HepG2 (cell line): ENCODE measurements at regions not wholly inside any gene's neighbourhood (a gene's known extent, or its start where the extent isn't known, plus 50 kb on each side); places are given as distances from the start of the nearest gene placed in this dataset.

Experiments used
- ATAC-seq: fragments of 200-7000 bp; cut with Tn5 transposase; 3 replicates; pipeline ENCODE4 v1.9.1; 2020; ENCODE audit warnings: mild to moderate bottlenecking, moderate library complexity
- BruUV-seq: library from RNA; stranded (reverse); fragments of 400-500 nt; replicated peaks from 2 replicates; lab custom pipeline; 2021; lab: Mats Ljungman, UMichigan
- CTCF ChIA-PET: fragments of 300-600 bp; formaldehyde crosslinking; extraction: SDS; loops from one replicate; lab custom pipeline; 2021; ENCODE audit warnings: low total read pairs, inconsistent platforms, low intra/inter-chr PET ratio; lab: Yijun Ruan, JAX
- POLR2A ChIA-PET: fragments of 350-600 bp; sonication (Branson Sonifier 250); formaldehyde crosslinking; loops from one replicate; lab custom pipeline; 2020; ENCODE audit warnings: antibody characterized with exemption, inconsistent platforms; lab: Yijun Ruan, JAX
- DNase-seq: peaks from one replicate; pipeline ENCODE4 v3.0.0-alpha.2; 2015; ENCODE audit warnings: low spot score
- FAIRE-seq: peaks from 3 replicates; lab custom pipeline; 2011; peaks lifted over from hg19 to GRCh38; lab: Jason Lieb, UNC
- H2AFZ ChIP-seq: one replicate; pipeline ENCODE4 v1.6.1; 2011; ENCODE audit warnings: low read length, inconsistent platforms
- H3K27ac ChIP-seq: fragments of 300-600 bp; 3 replicates; pipeline ENCODE4 v1.8.0; 2011; ENCODE audit warnings: mixed run types, mild to moderate bottlenecking, mixed read lengths, low read length, inconsistent platforms; ENCODE audit not compliant: insufficient read depth; ENCODE audit errors: extremely low read length
- H3K27me3 ChIP-seq, 2 experiments: fragments of 200-600 bp in 1 of 2; 2 replicates in 1 of 2; 3 replicates in 1 of 2; pipeline versions ENCODE4 v1.6.0 to v1.8.0; 2011; ENCODE audit warnings: low read length in 2 of 2, mild to moderate bottlenecking in 2 of 2, moderate library complexity in 2 of 2, inconsistent platforms in 1 of 2; ENCODE audit not compliant: insufficient read depth in 2 of 2, control insufficient read depth in 1 of 2
- H3K36me3 ChIP-seq, 2 experiments: fragments of 200-600 bp in 1 of 2; replicated peaks in 1 of 2; 2 replicates in 1 of 2; 3 replicates in 1 of 2; pipeline versions ENCODE4 v1.5.1 to v1.8.0; 2011; ENCODE audit warnings: low read length in 2 of 2, inconsistent platforms in 1 of 2; ENCODE audit not compliant: insufficient read depth in 2 of 2, control insufficient read depth in 1 of 2
- H3K4me1 ChIP-seq: 2 replicates; pipeline ENCODE4 v1.5.1; 2012; ENCODE audit warnings: low read length, inconsistent platforms; ENCODE audit not compliant: insufficient read depth
- H3K4me2 ChIP-seq: 2 replicates; pipeline ENCODE4 v1.6.0; 2011; ENCODE audit warnings: low read depth, low read length, inconsistent platforms
- H3K4me3 ChIP-seq, 3 experiments: fragments of 200-600 bp in 1 of 3; sonication (generic), shearing (Covaris generic) in 1 of 3; replicated peaks in 1 of 3; 2 replicates each; pipeline ENCODE4 v1.5.1; 2011 to 2016; ENCODE audit warnings: low read length in 3 of 3, inconsistent platforms in 2 of 3, low read depth in 2 of 3, mild to moderate bottlenecking in 2 of 3, control low read depth in 1 of 3, mixed read lengths in 1 of 3; ENCODE audit not compliant: insufficient read depth in 1 of 3
- H3K79me2 ChIP-seq: one replicate; pipeline ENCODE4 v1.6.1; 2011; ENCODE audit warnings: low read length, inconsistent platforms; ENCODE audit not compliant: insufficient read depth
- H3K9ac ChIP-seq: 2 replicates; pipeline ENCODE4 v1.6.0; 2011; ENCODE audit warnings: mild to moderate bottlenecking, low read depth, low read length, inconsistent platforms; ENCODE audit not compliant: insufficient read depth
- H3K9me3 ChIP-seq: 2 replicates; pipeline ENCODE4 v1.5.1; 2012; ENCODE audit warnings: mild to moderate bottlenecking, low read length
- H4K20me1 ChIP-seq: 2 replicates; pipeline ENCODE4 v1.6.0; 2011; ENCODE audit warnings: inconsistent platforms, mild to moderate bottlenecking, low read length, moderate library complexity; ENCODE audit not compliant: insufficient read depth
- BATF2 ChIP-seq: sonication (generic); formaldehyde crosslinking; IDR thresholded peaks from 2 replicates; pipeline ENCODE4 v1.8.0; 2022; ENCODE audit warnings: mild to moderate bottlenecking, missing genetic modification reagents, moderate library complexity
- CEBPB ChIP-seq: IDR thresholded peaks from 2 replicates; pipeline ENCODE4 v1.6.1; 2011; ENCODE audit warnings: low read depth, low read length, improper control_type of control experiment, borderline replicate concordance
- GPBP1L1 ChIP-seq: sonication (generic); formaldehyde crosslinking; IDR thresholded peaks from 2 replicates; pipeline ENCODE4 v1.5.0; 2020; ENCODE audit warnings: mild to moderate bottlenecking, missing genetic modification reagents
- HNRNPUL1 ChIP-seq: fragments of 200-400 bp; formaldehyde crosslinking; IDR thresholded peaks from 2 replicates; pipeline ENCODE4 v1.6.1; 2017; ENCODE audit warnings: low read depth, mild to moderate bottlenecking, low read length, moderate library complexity
- MAFF ChIP-seq: IDR thresholded peaks from 2 replicates; pipeline ENCODE4 v1.6.1; 2011; ENCODE audit warnings: low read depth, low read length, improper control_type of control experiment
- SALL2 ChIP-seq: sonication (generic); formaldehyde crosslinking; IDR thresholded peaks from 2 replicates; pipeline ENCODE4 v1.8.1; 2023; ENCODE audit warnings: mild to moderate bottlenecking, missing genetic modification reagents, inconsistent platforms
- SPEN ChIP-seq: sonication (generic); formaldehyde crosslinking; IDR thresholded peaks from 2 replicates; pipeline ENCODE4 v1.5.1; 2020; ENCODE audit warnings: low read depth, mild to moderate bottlenecking, missing genetic modification reagents
- THAP11 ChIP-seq: IDR thresholded peaks from 2 replicates; pipeline ENCODE4 v1.6.1; 2016; ENCODE audit warnings: missing biosample characterization, missing genetic modification reagents
- ZBTB21 ChIP-seq: sonication (generic); formaldehyde crosslinking; IDR thresholded peaks from 2 replicates; pipeline ENCODE4 v1.4.0; 2020; ENCODE audit warnings: missing genetic modification reagents
- ZFP91 ChIP-seq: sonication (generic); formaldehyde crosslinking; IDR thresholded peaks from 2 replicates; pipeline ENCODE4 v1.9.0; 2022; ENCODE audit warnings: missing genetic modification reagents, mild to moderate bottlenecking, borderline replicate concordance
- ZNF225 ChIP-seq: sonication (generic); formaldehyde crosslinking; IDR thresholded peaks from 2 replicates; pipeline ENCODE4 v1.4.0; 2020; ENCODE audit warnings: mild to moderate bottlenecking, missing genetic modification reagents
- WGBS: methylation state at CpG from one replicate; pipeline ENCODE4 v1.1.6; 2017; ENCODE audit warnings: low lambda C conversion rate; 5-methylcytosine and 5-hydroxymethylcytosine counted together
- in situ Hi-C: cut with HindIII; loops from 2 replicates; pipeline ENCODE4 v1.10.0; 2017; ENCODE audit warnings: low pct_unique_long_range_greater_than_20kb; ENCODE audit not compliant: extremely low pct_ligation_motif_present
- intact Hi-C: fragments of 100-400 bp; cut with micrococcal nuclease; formaldehyde crosslinking; loops from one replicate; pipeline ENCODE4 v1.10.0; 2022; ENCODE audit not compliant: unreplicated experiment
- TF ChIP-seq, protein P1 (sequence below): sonication (generic); IDR thresholded peaks from 2 replicates; pipeline ENCODE4 v1.6.1; 2016; ENCODE audit warnings: low read depth, borderline replicate concordance

- TF ChIP-seq GPBP1L1 (CRISPR knock-in tag) (no peak), ZFP91 (CRISPR knock-in tag) (no peak), MAFF (no peak), ZNF225 (CRISPR knock-in tag) (no peak), SPEN (CRISPR knock-in tag) (no peak), BATF2 (no peak), ZBTB21 (CRISPR knock-in tag) (no peak)
- TF ChIP-seq, protein P1, sequence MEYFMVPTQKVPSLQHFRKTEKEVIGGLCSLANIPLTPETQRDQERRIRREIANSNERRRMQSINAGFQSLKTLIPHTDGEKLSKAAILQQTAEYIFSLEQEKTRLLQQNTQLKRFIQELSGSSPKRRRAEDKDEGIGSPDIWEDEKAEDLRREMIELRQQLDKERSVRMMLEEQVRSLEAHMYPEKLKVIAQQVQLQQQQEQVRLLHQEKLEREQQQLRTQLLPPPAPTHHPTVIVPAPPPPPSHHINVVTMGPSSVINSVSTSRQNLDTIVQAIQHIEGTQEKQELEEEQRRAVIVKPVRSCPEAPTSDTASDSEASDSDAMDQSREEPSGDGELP, result no peak
Observed at GRCh38 chr5:117252566-117252965, 677.9 kb upstream of the SEMA6A start (continued).

- intact Hi-C loops, result no loop called here
- H3K9ac ChIP-seq, result no peak overlapping the region
- no peaks in the 10 kb centered on the region for H3K27me3 ChIP-seq
- no peak overlapping the region for H3K27ac ChIP-seq
- H3K4me3 ChIP-seq, result no peak overlapping the region
- ChIA-PET CTCF (no interaction called here), POLR2A (no interaction called here)
- no TSS peak for BruUV-seq
- H4K20me1 ChIP-seq, result no peaks in the 10 kb centered on the region
- ATAC-seq, result no peak
- no peak overlapping the region for H2AFZ ChIP-seq
- no peaks in the 10 kb centered on the region for H3K4me1 ChIP-seq
- TF ChIP-seq SALL2 (no peak), THAP11 (CRISPR knock-in tag) (no peak), HNRNPUL1 (no peak), CEBPB (peak; percentile 73; the same call in 1 of the 2 replicates)
- WGBS, result 13% methylated on average over 5 of the region's 5 CpGs
- DNase-seq, result no peak
- H3K9me3 ChIP-seq, result no peaks in the 10 kb centered on the region
- H3K79me2 ChIP-seq, result no peaks in the 10 kb centered on the region
- no peak overlapping the region for H3K4me2 ChIP-seq
- H3K36me3 ChIP-seq, result no peaks in the 10 kb centered on the region
- no peak for FAIRE-seq
- in situ Hi-C loops, result no loop called here
Observed at GRCh38 chr5:117249086-117249815, 674.6 kb upstream of the SEMA6A start.
